ENCODE measurements at regions not wholly inside any gene's neighbourhood (a gene's known extent, or its start where the extent isn't known, plus 50 kb on each side); places are given as distances from the start of the nearest gene placed in this dataset.

DNA sequence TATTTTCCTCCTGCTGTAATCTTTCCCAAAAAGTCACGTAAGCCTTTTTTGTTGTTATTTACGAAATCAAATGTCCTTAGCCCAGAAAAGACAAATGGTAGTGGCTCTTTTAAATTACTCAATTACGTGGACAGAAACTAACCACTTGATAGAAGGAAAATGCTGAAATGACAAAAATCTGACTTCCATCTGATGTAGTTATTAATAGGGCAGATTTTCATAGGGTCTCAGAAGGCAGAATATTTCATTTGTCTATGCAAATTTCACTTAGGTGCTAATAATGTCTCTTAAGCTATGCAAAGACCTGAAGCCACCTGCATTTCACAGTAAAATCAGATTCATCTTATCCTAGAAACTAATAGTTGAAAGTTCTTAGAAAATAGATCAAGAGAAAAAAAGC, 295.7 kb downstream of the TMA16 start:
- Histone ChIP-seq H3K4me1 (no peaks in the 10 kb centered on the region), H3K27me3 (no peaks in the 10 kb centered on the region), H3K9me3 (no peaks in the 10 kb centered on the region), H3K27ac (no peak overlapping the region), H3K36me3 (no peaks in the 10 kb centered on the region), H3K4me3 (no peak overlapping the region)
- no peak for TF ChIP-seq CTCF (IDR thresholded peaks at IDR 0.05)
- no peak for DNase-seq (ENCODE audit: low spot score)

GRCh38 chr4:163795885-163796284, 301.4 kb downstream of the TMA16 start:
- Histone ChIP-seq H3K4me1 (no peaks in the 10 kb centered on the region), H3K27ac (no peak overlapping the region), H3K36me3 (no peaks in the 10 kb centered on the region), H3K9me3 (no peaks in the 10 kb centered on the region), H3K27me3 (no peaks in the 10 kb centered on the region), H3K4me3 (no peak overlapping the region)
- DNase-seq (ENCODE audit: low spot score) = no peak
- TF ChIP-seq CTCF (IDR thresholded peaks at IDR 0.05) = no peak

- no peak for DNase-seq (ENCODE audit: low spot score)
- Histone ChIP-seq H3K4me1 (no peaks in the 10 kb centered on the region), H3K9me3 (no peaks in the 10 kb centered on the region), H3K4me3 (no peak overlapping the region), H3K36me3 (no peaks in the 10 kb centered on the region), H3K27me3 (no peaks in the 10 kb centered on the region), H3K27ac (no peak overlapping the region)
- TF ChIP-seq CTCF (IDR thresholded peaks at IDR 0.05) = no peak
Measured at GRCh38 chr4:163804001-163804400, 309.5 kb downstream of the TMA16 start.

GRCh38 chr4:163806653-163807052, 312.2 kb downstream of the TMA16 start:
- no peak for TF ChIP-seq CTCF (IDR thresholded peaks at IDR 0.05)
- H3K4me3 ChIP-seq = no peak overlapping the region
- no peaks in the 10 kb centered on the region for H3K4me1 ChIP-seq
- no peaks in the 10 kb centered on the region for H3K27me3 ChIP-seq
- DNase-seq (ENCODE audit: low spot score) = no peak
- H3K27ac ChIP-seq = no peak overlapping the region
- H3K36me3 ChIP-seq = no peaks in the 10 kb centered on the region
- H3K9me3 ChIP-seq = no peaks in the 10 kb centered on the region

GRCh38 chr4:163808011-163808410, 313.5 kb downstream of the TMA16 start:
- no peak for TF ChIP-seq CTCF (IDR thresholded peaks at IDR 0.05)

DNA sequence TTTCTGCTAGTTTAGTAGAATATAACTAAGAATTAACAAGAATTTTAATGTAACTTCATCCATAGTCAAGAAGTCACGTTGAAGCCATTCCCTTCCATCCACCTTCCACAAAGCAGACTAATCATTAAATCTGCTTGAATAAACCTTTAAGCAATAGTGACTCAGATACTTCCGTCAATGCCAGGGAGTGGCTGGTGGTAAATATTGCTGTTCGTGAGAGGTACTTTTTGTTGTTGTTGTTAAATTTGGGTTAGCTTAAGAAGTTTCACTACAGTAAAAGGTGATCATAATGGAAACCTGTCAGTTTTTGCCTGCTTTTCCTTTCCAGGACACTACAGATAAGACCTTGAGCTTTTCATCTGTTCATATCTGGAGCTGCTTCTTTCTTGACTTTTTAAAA, 316.3 kb downstream of the TMA16 start:
- Histone ChIP-seq H3K4me3 (no peak overlapping the region), H3K36me3 (no peaks in the 10 kb centered on the region), H3K4me1 (no peaks in the 10 kb centered on the region), H3K27ac (no peak overlapping the region), H3K9me3 (no peaks in the 10 kb centered on the region), H3K27me3 (no peaks in the 10 kb centered on the region)
- no peak for TF ChIP-seq CTCF (IDR thresholded peaks at IDR 0.05)
- no peak for DNase-seq (ENCODE audit: low spot score)

More at GRCh38 chr4:163808011-163808410, 313.5 kb downstream of the TMA16 start:
- H3K4me3 ChIP-seq = no peak overlapping the region
- H3K4me1 ChIP-seq = no peaks in the 10 kb centered on the region
- H3K27me3 ChIP-seq = no peaks in the 10 kb centered on the region
- H3K9me3 ChIP-seq = no peaks in the 10 kb centered on the region
- H3K36me3 ChIP-seq = no peaks in the 10 kb centered on the region
- no peak overlapping the region for H3K27ac ChIP-seq
- DNase-seq (ENCODE audit: low spot score) = no peak

Measured in right atrium auricular region (tissue), 2 donors.